Panc1 (cell line): ENCODE measurements at regions not wholly inside any gene's neighbourhood (a gene's known extent, or its start where the extent isn't known, plus 50 kb on each side); places are given as distances from the start of the nearest gene placed in this dataset.

Source experiments
- POLR2AphosphoS5 ChIP-seq: IDR thresholded peaks from 2 replicates; pipeline ENCODE4 v1.6.1; 2012; ENCODE audit warnings: mild to moderate bottlenecking, low read depth, low read length, moderate library complexity
- SIN3A ChIP-seq: IDR thresholded peaks from 2 replicates; pipeline ENCODE4 v1.6.1; 2012; ENCODE audit warnings: low read depth, mild to moderate bottlenecking, low read length, moderate library complexity, borderline replicate concordance; ENCODE audit not compliant: insufficient read depth
- TCF7L2 ChIP-seq: IDR thresholded peaks from 2 replicates; pipeline ENCODE4 v1.6.1; 2011; ENCODE audit warnings: mild to moderate bottlenecking, low read depth, low read length, inconsistent platforms
- TF ChIP-seq, protein P1 (sequence below): fragments of 450-650 bp; IDR thresholded peaks from 2 replicates; pipeline ENCODE4 v1.5.1; 2017; ENCODE audit warnings: mild to moderate bottlenecking
- TF ChIP-seq, protein P2 (sequence below), 2 experiments: IDR thresholded peaks; 2 replicates each; pipeline ENCODE4 v1.6.1; 2011 to 2012; ENCODE audit warnings: low read depth in 2 of 2, control low read depth in 1 of 2, low read length in 1 of 2, mild to moderate bottlenecking in 1 of 2, moderate library complexity in 1 of 2; ENCODE audit not compliant: insufficient read depth in 1 of 2

DNA sequence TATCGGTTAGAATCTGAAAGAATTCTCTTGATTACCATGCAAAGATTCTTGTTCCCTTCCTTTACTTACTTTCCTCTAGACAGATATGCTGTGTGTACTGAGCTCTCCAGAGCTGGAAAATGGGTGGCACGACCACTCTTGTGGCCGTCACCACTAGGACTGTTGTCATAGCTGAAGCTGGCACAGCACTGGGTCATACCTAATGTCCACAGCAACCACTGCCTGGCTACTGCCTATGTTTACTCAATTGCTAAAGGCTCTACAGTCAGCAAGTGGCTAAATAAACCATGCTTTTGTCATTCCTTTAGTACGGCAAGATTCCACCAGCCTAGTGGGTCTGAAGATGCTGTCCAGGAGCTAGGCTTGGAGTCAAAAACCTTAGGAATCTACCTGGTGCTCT lies 1643.0 kb downstream of the OTOL1 start:
- TF ChIP-seq POLR2AphosphoS5 = no peak
- TF ChIP-seq, protein P1, sequence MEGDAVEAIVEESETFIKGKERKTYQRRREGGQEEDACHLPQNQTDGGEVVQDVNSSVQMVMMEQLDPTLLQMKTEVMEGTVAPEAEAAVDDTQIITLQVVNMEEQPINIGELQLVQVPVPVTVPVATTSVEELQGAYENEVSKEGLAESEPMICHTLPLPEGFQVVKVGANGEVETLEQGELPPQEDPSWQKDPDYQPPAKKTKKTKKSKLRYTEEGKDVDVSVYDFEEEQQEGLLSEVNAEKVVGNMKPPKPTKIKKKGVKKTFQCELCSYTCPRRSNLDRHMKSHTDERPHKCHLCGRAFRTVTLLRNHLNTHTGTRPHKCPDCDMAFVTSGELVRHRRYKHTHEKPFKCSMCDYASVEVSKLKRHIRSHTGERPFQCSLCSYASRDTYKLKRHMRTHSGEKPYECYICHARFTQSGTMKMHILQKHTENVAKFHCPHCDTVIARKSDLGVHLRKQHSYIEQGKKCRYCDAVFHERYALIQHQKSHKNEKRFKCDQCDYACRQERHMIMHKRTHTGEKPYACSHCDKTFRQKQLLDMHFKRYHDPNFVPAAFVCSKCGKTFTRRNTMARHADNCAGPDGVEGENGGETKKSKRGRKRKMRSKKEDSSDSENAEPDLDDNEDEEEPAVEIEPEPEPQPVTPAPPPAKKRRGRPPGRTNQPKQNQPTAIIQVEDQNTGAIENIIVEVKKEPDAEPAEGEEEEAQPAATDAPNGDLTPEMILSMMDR = no peak
- no peak for TF ChIP-seq SIN3A
- TF ChIP-seq, protein P2, sequence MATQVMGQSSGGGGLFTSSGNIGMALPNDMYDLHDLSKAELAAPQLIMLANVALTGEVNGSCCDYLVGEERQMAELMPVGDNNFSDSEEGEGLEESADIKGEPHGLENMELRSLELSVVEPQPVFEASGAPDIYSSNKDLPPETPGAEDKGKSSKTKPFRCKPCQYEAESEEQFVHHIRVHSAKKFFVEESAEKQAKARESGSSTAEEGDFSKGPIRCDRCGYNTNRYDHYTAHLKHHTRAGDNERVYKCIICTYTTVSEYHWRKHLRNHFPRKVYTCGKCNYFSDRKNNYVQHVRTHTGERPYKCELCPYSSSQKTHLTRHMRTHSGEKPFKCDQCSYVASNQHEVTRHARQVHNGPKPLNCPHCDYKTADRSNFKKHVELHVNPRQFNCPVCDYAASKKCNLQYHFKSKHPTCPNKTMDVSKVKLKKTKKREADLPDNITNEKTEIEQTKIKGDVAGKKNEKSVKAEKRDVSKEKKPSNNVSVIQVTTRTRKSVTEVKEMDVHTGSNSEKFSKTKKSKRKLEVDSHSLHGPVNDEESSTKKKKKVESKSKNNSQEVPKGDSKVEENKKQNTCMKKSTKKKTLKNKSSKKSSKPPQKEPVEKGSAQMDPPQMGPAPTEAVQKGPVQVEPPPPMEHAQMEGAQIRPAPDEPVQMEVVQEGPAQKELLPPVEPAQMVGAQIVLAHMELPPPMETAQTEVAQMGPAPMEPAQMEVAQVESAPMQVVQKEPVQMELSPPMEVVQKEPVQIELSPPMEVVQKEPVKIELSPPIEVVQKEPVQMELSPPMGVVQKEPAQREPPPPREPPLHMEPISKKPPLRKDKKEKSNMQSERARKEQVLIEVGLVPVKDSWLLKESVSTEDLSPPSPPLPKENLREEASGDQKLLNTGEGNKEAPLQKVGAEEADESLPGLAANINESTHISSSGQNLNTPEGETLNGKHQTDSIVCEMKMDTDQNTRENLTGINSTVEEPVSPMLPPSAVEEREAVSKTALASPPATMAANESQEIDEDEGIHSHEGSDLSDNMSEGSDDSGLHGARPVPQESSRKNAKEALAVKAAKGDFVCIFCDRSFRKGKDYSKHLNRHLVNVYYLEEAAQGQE (IDR thresholded peaks at IDR 0.05; ENCODE audit: insufficient read depth in 1 of 2, low read depth in 2 of 2, low read length in 1 of 2) = no peak
- TF ChIP-seq TCF7L2 = no peak
